GM12878 (cell line): ENCODE measurements at regions not wholly inside any gene's neighbourhood (a gene's known extent, or its start where the extent isn't known, plus 50 kb on each side); places are given as distances from the start of the nearest gene placed in this dataset.
A peak's percentile ranks its signal among the peaks of the same experiment; 100 is the strongest.

Experiments
- ASH2L ChIP-seq: fragments of 300-600, 200-600 bp; sonication (generic); IDR thresholded peaks from 2 replicates; pipeline ENCODE4 v1.6.1; 2017; ENCODE audit warnings: low read depth, mild to moderate bottlenecking, borderline replicate concordance
- EGR1 ChIP-seq, 2 experiments: IDR thresholded peaks; 1 replicate in 1 of 2; 2 replicates in 1 of 2; pipeline ENCODE4 v1.6.1; 2011 to 2012; ENCODE audit warnings: low read depth in 2 of 2, low read length in 2 of 2, borderline replicate concordance in 1 of 2, mild to moderate bottlenecking in 1 of 2, moderate library complexity in 1 of 2
- IRF4 ChIP-seq: IDR thresholded peaks from 2 replicates; pipeline ENCODE4 v1.6.1; 2011; ENCODE audit warnings: low read depth, low read length
- KLF5 ChIP-seq: fragments of 450-650 bp; IDR thresholded peaks from 2 replicates; pipeline ENCODE4 v1.6.1; 2014; ENCODE audit warnings: mild to moderate bottlenecking; ENCODE audit not compliant: partially characterized antibody
- LARP7 ChIP-seq: fragments of 450-650 bp; IDR thresholded peaks from 2 replicates; pipeline ENCODE4 v1.6.1; 2017; ENCODE audit warnings: mild to moderate bottlenecking
- MXI1 ChIP-seq: fragments of 150-350 bp; IDR thresholded peaks from 2 replicates; pipeline ENCODE4 v1.6.1; 2011; ENCODE audit warnings: low read depth, mild to moderate bottlenecking, inconsistent platforms, low read length, improper control_type of control experiment
- NFYA ChIP-seq: IDR thresholded peaks from 2 replicates; pipeline ENCODE4 v1.6.1; 2011; ENCODE audit warnings: low read depth, mild to moderate bottlenecking, low read length, improper control_type of control experiment, borderline replicate concordance
- NR2C1 ChIP-seq: fragments of 450-650 bp; IDR thresholded peaks from 2 replicates; pipeline ENCODE4 v1.6.1; 2017; ENCODE audit warnings: antibody characterized with exemption, mild to moderate bottlenecking, moderate library complexity
- POU2F2 ChIP-seq: IDR thresholded peaks from 3 replicates; pipeline ENCODE4 v1.6.1; 2011; ENCODE audit warnings: low read depth, mild to moderate bottlenecking, low read length, borderline replicate concordance
- RAD21 ChIP-seq: IDR thresholded peaks from 2 replicates; pipeline ENCODE4 v1.6.1; 2011; ENCODE audit warnings: mild to moderate bottlenecking, low read depth, low read length, moderate library complexity; ENCODE audit not compliant: insufficient read depth
- RBBP5 ChIP-seq: fragments of 200-600 bp; sonication (generic); conservative IDR thresholded peaks from 2 replicates; pipeline ENCODE4 v1.6.1; 2016
- RFX5 ChIP-seq: IDR thresholded peaks from 2 replicates; pipeline ENCODE4 v1.6.1; 2011; ENCODE audit warnings: low read depth, low read length, improper control_type of control experiment
- TAF1 ChIP-seq: IDR thresholded peaks from 2 replicates; pipeline ENCODE4 v1.6.1; 2011; ENCODE audit warnings: mild to moderate bottlenecking, low read depth, low read length, borderline replicate concordance
- TBL1XR1 ChIP-seq: IDR thresholded peaks from 2 replicates; pipeline ENCODE4 v1.6.1; 2012; ENCODE audit warnings: low read depth, low read length, improper control_type of control experiment
- ZSCAN29 ChIP-seq: fragments of 450-650 bp; IDR thresholded peaks from 2 replicates; pipeline ENCODE4 v1.6.1; 2017; ENCODE audit warnings: mild to moderate bottlenecking, moderate library complexity
- TF ChIP-seq, protein P1 (sequence below): fragments of 450-650 bp; IDR thresholded peaks from 2 replicates; pipeline ENCODE4 v1.6.1; 2017; ENCODE audit warnings: mild to moderate bottlenecking, moderate library complexity
- TF ChIP-seq, protein P2 (sequence below): fragments of 150-350 bp; IDR thresholded peaks from 2 replicates; pipeline ENCODE4 v1.6.1; 2016; ENCODE audit warnings: low read depth, low read length
- TF ChIP-seq, protein P3 (sequence below): fragments of 450-650 bp; IDR thresholded peaks from 2 replicates; pipeline ENCODE4 v1.6.1; 2018; ENCODE audit warnings: mild to moderate bottlenecking, low read depth, moderate library complexity; ENCODE audit not compliant: partially characterized antibody

DNA sequence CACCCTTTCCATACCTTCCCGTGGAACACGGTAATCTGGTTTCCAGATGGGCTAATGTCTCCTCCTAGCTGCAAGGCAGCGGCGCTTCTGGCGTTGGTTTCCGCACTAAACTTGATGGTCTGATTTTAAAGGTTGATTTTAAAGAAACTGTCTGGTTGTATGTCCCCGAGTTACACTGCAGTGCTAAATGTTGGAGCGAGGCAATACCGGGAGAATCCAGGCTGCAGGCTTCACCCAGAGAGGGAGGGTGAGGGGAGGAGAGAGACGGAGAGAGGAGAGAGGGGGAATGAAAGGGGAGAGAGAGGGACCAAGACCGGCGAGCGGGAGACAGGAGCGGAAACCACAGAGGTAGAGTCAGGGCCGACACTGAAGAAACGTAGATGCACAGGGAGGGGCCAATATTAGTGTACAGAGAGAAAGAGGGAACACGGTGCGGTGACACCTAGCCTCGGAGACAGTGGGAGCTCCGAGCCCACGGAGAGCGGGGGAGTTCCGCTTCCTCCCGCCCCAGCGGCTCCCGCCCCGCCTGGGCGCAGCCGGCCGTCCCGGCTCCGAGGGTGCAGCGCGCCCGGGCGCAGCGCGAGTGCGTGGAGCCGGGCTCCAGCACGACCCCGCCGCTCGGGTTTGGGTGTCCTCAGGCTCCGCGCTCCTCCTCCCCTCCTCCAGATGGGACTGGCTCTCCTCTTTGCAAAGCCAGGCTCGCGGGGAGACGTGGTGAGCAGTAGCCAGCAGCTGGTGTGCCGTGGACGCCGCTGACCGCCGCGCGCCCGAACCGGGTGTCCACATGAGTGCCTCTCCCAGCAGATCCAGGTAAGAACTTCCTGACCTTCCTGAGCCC lies 71.9 kb upstream of the GRAMD1B start (continued):
- TF ChIP-seq, protein P1, sequence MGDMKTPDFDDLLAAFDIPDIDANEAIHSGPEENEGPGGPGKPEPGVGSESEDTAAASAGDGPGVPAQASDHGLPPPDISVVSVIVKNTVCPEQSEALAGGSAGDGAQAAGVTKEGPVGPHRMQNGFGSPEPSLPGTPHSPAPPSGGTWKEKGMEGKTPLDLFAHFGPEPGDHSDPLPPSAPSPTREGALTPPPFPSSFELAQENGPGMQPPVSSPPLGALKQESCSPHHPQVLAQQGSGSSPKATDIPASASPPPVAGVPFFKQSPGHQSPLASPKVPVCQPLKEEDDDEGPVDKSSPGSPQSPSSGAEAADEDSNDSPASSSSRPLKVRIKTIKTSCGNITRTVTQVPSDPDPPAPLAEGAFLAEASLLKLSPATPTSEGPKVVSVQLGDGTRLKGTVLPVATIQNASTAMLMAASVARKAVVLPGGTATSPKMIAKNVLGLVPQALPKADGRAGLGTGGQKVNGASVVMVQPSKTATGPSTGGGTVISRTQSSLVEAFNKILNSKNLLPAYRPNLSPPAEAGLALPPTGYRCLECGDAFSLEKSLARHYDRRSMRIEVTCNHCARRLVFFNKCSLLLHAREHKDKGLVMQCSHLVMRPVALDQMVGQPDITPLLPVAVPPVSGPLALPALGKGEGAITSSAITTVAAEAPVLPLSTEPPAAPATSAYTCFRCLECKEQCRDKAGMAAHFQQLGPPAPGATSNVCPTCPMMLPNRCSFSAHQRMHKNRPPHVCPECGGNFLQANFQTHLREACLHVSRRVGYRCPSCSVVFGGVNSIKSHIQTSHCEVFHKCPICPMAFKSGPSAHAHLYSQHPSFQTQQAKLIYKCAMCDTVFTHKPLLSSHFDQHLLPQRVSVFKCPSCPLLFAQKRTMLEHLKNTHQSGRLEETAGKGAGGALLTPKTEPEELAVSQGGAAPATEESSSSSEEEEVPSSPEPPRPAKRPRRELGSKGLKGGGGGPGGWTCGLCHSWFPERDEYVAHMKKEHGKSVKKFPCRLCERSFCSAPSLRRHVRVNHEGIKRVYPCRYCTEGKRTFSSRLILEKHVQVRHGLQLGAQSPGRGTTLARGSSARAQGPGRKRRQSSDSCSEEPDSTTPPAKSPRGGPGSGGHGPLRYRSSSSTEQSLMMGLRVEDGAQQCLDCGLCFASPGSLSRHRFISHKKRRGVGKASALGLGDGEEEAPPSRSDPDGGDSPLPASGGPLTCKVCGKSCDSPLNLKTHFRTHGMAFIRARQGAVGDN = no peak
- TF ChIP-seq LARP7 (no peak; the same call in 1 of the 2 replicates), IRF4 (peak; percentile 56; the same call in 1 of the 2 replicates), ZSCAN29 (no peak), MXI1 (no peak), RAD21 (peak; percentile 56), RFX5 (no peak), ASH2L (no peak), KLF5 (no peak), RBBP5 (no peak), TBL1XR1 (no peak), POU2F2 (no peak), TAF1 (0 out of 2 replicates have a peak, but pooled peaks have one; percentile 13), NR2C1 (no peak), EGR1 (IDR thresholded peaks at IDR 0.05; ENCODE audit: borderline replicate concordance in 1 of 2, low read depth in 2 of 2, low read length in 2 of 2) (peak in 1 of 2 experiments; percentile 73; a peak in 1 of 3 replicates), NFYA (no peak)
- TF ChIP-seq, protein P2, sequence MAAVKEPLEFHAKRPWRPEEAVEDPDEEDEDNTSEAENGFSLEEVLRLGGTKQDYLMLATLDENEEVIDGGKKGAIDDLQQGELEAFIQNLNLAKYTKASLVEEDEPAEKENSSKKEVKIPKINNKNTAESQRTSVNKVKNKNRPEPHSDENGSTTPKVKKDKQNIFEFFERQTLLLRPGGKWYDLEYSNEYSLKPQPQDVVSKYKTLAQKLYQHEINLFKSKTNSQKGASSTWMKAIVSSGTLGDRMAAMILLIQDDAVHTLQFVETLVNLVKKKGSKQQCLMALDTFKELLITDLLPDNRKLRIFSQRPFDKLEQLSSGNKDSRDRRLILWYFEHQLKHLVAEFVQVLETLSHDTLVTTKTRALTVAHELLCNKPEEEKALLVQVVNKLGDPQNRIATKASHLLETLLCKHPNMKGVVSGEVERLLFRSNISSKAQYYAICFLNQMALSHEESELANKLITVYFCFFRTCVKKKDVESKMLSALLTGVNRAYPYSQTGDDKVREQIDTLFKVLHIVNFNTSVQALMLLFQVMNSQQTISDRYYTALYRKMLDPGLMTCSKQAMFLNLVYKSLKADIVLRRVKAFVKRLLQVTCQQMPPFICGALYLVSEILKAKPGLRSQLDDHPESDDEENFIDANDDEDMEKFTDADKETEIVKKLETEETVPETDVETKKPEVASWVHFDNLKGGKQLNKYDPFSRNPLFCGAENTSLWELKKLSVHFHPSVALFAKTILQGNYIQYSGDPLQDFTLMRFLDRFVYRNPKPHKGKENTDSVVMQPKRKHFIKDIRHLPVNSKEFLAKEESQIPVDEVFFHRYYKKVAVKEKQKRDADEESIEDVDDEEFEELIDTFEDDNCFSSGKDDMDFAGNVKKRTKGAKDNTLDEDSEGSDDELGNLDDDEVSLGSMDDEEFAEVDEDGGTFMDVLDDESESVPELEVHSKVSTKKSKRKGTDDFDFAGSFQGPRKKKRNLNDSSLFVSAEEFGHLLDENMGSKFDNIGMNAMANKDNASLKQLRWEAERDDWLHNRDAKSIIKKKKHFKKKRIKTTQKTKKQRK = no peak
- TF ChIP-seq, protein P3, sequence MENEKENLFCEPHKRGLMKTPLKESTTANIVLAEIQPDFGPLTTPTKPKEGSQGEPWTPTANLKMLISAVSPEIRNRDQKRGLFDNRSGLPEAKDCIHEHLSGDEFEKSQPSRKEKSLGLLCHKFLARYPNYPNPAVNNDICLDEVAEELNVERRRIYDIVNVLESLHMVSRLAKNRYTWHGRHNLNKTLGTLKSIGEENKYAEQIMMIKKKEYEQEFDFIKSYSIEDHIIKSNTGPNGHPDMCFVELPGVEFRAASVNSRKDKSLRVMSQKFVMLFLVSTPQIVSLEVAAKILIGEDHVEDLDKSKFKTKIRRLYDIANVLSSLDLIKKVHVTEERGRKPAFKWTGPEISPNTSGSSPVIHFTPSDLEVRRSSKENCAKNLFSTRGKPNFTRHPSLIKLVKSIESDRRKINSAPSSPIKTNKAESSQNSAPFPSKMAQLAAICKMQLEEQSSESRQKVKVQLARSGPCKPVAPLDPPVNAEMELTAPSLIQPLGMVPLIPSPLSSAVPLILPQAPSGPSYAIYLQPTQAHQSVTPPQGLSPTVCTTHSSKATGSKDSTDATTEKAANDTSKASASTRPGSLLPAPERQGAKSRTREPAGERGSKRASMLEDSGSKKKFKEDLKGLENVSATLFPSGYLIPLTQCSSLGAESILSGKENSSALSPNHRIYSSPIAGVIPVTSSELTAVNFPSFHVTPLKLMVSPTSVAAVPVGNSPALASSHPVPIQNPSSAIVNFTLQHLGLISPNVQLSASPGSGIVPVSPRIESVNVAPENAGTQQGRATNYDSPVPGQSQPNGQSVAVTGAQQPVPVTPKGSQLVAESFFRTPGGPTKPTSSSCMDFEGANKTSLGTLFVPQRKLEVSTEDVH = no peak
